Keratinocyte (primary cell): ENCODE measurements at regions not wholly inside any gene's neighbourhood (a gene's known extent, or its start where the extent isn't known, plus 50 kb on each side); places are given as distances from the start of the nearest gene placed in this dataset.

Source experiments
- CTCF ChIP-seq, 3 experiments: IDR thresholded peaks in 1 of 3; conservative IDR thresholded peaks in 1 of 3; optimal IDR thresholded peaks in 1 of 3; 2 replicates in 2 of 3; 3 replicates in 1 of 3; pipeline versions ENCODE3 to v1.5.1; 2011; ENCODE audit warnings: low read length in 3 of 3, mild to moderate bottlenecking in 3 of 3, moderate library complexity in 2 of 3, control low read depth in 1 of 3, inconsistent platforms in 1 of 3; ENCODE audit not compliant: insufficient read depth in 2 of 3; ENCODE audit errors: extremely low read depth in 1 of 3
- EZH2 ChIP-seq: IDR thresholded peaks from one replicate; pipeline ENCODE4 v1.6.1; 2012; ENCODE audit warnings: inconsistent platforms, mild to moderate bottlenecking, low read length, moderate library complexity

GRCh38 chr13:61905054-61905453, 489.4 kb upstream of the PCDH20 start:
- no peak for TF ChIP-seq EZH2
- TF ChIP-seq CTCF (optimal IDR thresholded peaks at IDR 0.05 in 1 of 3, IDR thresholded peaks at IDR 0.05 in 1 of 3, conservative IDR thresholded peaks at IDR 0.05 in 1 of 3; ENCODE audit: extremely low read depth in 1 of 3, insufficient read depth in 2 of 3, low read length in 3 of 3) = no peak
